K562 (cell line): ENCODE measurements at regions not wholly inside any gene's neighbourhood (a gene's known extent, or its start where the extent isn't known, plus 50 kb on each side); places are given as distances from the start of the nearest gene placed in this dataset.
A peak's percentile ranks its signal among the peaks of the same experiment; 100 is the strongest.

ENCODE experiments used
- CBFA2T2 ChIP-seq: fragments of 450-650 bp; conservative IDR thresholded peaks from 2 replicates; pipeline ENCODE4 v1.6.1; 2017; ENCODE audit warnings: mild to moderate bottlenecking
- MAFG ChIP-seq: fragments of 450-650 bp; conservative IDR thresholded peaks from 2 replicates; pipeline ENCODE4 v1.6.1; 2016; ENCODE audit warnings: missing genetic modification characterization, missing compliant biosample characterization
- MCM3 ChIP-seq: fragments of 450-650 bp; IDR thresholded peaks from 2 replicates; pipeline ENCODE4 v1.6.1; 2016
- ZKSCAN1 ChIP-seq: fragments of 150-350 bp; IDR thresholded peaks from 2 replicates; pipeline ENCODE4 v1.6.1; 2016; ENCODE audit warnings: low read depth, low read length
- ZNF316 ChIP-seq: fragments of 450-650 bp; IDR thresholded peaks from 2 replicates; pipeline ENCODE4 v1.6.1; 2016
- TF ChIP-seq, protein P1 (sequence below), 2 experiments: fragments of 450-650 bp; formaldehyde crosslinking in 1 of 2; IDR thresholded peaks; 2 replicates each; pipeline versions ENCODE4 v1.4.0 to v1.6.1; 2014 to 2020; ENCODE audit warnings: mild to moderate bottlenecking in 2 of 2, borderline replicate concordance in 1 of 2, low read depth in 1 of 2
- TF ChIP-seq, protein P2 (sequence below), 2 experiments: IDR thresholded peaks; 2 replicates each; pipeline ENCODE4 v1.6.1; 2011; ENCODE audit warnings: borderline replicate concordance in 1 of 2, control low read depth in 1 of 2, low read depth in 1 of 2, low read length in 1 of 2, mild to moderate bottlenecking in 1 of 2, mixed read lengths in 1 of 2, moderate library complexity in 1 of 2; ENCODE audit not compliant: insufficient read depth in 1 of 2, insufficient read length in 1 of 2, poor library complexity in 1 of 2, severe bottlenecking in 1 of 2; ENCODE audit errors: extremely low read depth in 1 of 2
- TF ChIP-seq, protein P3 (sequence below): sonication (generic); formaldehyde crosslinking; IDR thresholded peaks from 2 replicates; pipeline ENCODE4 v1.9.0; 2022; ENCODE audit warnings: mild to moderate bottlenecking, missing genetic modification reagents

DNA sequence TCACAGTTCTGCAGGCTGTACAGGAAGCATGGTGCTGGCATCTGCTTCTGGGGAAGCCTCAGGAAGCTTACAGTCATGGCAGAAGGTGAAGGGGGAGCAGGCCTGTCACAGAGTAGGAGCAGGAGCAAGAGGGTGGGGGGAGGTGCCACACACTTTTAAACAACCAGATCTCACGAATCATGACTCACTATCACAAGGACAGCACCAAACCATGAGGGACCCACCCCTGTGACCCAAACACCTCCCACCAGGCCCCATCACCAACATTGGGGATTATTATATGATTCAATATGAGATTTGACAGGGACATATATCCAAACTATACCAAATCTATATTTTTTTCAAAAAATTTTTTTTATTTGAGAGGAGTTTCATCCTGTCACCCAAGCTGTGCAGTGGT, 51.0 kb upstream of the GLS start (continued):
- TF ChIP-seq, protein P1, sequence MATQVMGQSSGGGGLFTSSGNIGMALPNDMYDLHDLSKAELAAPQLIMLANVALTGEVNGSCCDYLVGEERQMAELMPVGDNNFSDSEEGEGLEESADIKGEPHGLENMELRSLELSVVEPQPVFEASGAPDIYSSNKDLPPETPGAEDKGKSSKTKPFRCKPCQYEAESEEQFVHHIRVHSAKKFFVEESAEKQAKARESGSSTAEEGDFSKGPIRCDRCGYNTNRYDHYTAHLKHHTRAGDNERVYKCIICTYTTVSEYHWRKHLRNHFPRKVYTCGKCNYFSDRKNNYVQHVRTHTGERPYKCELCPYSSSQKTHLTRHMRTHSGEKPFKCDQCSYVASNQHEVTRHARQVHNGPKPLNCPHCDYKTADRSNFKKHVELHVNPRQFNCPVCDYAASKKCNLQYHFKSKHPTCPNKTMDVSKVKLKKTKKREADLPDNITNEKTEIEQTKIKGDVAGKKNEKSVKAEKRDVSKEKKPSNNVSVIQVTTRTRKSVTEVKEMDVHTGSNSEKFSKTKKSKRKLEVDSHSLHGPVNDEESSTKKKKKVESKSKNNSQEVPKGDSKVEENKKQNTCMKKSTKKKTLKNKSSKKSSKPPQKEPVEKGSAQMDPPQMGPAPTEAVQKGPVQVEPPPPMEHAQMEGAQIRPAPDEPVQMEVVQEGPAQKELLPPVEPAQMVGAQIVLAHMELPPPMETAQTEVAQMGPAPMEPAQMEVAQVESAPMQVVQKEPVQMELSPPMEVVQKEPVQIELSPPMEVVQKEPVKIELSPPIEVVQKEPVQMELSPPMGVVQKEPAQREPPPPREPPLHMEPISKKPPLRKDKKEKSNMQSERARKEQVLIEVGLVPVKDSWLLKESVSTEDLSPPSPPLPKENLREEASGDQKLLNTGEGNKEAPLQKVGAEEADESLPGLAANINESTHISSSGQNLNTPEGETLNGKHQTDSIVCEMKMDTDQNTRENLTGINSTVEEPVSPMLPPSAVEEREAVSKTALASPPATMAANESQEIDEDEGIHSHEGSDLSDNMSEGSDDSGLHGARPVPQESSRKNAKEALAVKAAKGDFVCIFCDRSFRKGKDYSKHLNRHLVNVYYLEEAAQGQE (IDR thresholded peaks at IDR 0.05; ENCODE audit: borderline replicate concordance), result no peak
- TF ChIP-seq, protein P1 (CRISPR knock-in tag; IDR thresholded peaks at IDR 0.05; ENCODE audit: low read depth), result no peak
- TF ChIP-seq CBFA2T2, result no peak
- TF ChIP-seq, protein P2, sequence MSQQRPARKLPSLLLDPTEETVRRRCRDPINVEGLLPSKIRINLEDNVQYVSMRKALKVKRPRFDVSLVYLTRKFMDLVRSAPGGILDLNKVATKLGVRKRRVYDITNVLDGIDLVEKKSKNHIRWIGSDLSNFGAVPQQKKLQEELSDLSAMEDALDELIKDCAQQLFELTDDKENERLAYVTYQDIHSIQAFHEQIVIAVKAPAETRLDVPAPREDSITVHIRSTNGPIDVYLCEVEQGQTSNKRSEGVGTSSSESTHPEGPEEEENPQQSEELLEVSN (IDR thresholded peaks at IDR 0.05; ENCODE audit: borderline replicate concordance in 1 of 2, extremely low read depth in 1 of 2, insufficient read depth in 1 of 2, insufficient read length in 1 of 2, low read depth in 1 of 2, low read length in 1 of 2, poor library complexity in 1 of 2, severe bottlenecking in 1 of 2), result no peak
- TF ChIP-seq, protein P3, sequence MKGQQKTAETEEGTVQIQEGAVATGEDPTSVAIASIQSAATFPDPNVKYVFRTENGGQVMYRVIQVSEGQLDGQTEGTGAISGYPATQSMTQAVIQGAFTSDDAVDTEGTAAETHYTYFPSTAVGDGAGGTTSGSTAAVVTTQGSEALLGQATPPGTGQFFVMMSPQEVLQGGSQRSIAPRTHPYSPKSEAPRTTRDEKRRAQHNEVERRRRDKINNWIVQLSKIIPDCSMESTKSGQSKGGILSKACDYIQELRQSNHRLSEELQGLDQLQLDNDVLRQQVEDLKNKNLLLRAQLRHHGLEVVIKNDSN (CRISPR knock-in tag), result no peak
- TF ChIP-seq MAFG (tag), result no peak
- no peak for TF ChIP-seq ZKSCAN1
- TF ChIP-seq MCM3, result no peak
- TF ChIP-seq ZNF316, result peak; percentile 11; the same call in 1 of the 2 replicates
